HT-29 (cell line): ENCODE measurements at regions not wholly inside any gene's neighbourhood (a gene's known extent, or its start where the extent isn't known, plus 50 kb on each side); places are given as distances from the start of the nearest gene placed in this dataset.
A peak's percentile ranks its signal among the peaks of the same experiment; 100 is the strongest.
"Not testable (repeated sequence)": the region's sequence is repeated elsewhere in the genome, so short reads cannot be mapped to it uniquely, and the experiment has no call there.

Experiments used
- DNase-seq: peaks from one replicate; pipeline ENCODE4 v3.0.0-alpha.2; 2015; ENCODE audit warnings: low spot score

GRCh38 chr6:4655196-4656025 is 120.8 kb upstream of the CDYL start:
- DNase-seq, result no peak

- no peak for DNase-seq
Observed at GRCh38 chr6:4653141-4653540, 123.1 kb upstream of the CDYL start.

- no peak for DNase-seq
Observed at GRCh38 chr6:4651831-4652467, 124.3 kb upstream of the CDYL start.

- DNase-seq, result no peak
Observed at GRCh38 chr6:4649728-4650127, 126.5 kb upstream of the CDYL start.

- DNase-seq, result peak; percentile 68
Observed at GRCh38 chr6:4647414-4648365, 128.5 kb upstream of the CDYL start.

- DNase-seq, result no peak
Observed at GRCh38 chr6:4645713-4646360, 130.4 kb upstream of the CDYL start.

- peak; percentile 41 for DNase-seq
Observed at GRCh38 chr6:4644996-4645395, 131.2 kb upstream of the CDYL start.

GRCh38 chr6:4641461-4641860 is 134.7 kb upstream of the CDYL start:
- DNase-seq, result no peak

- DNase-seq, result no peak
Observed at GRCh38 chr6:4640139-4640538, 136.1 kb upstream of the CDYL start.

GRCh38 chr6:4638641-4639040 is 137.6 kb upstream of the CDYL start:
- no peak for DNase-seq

- no peak for DNase-seq
Observed at GRCh38 chr6:4637691-4638433, 138.3 kb upstream of the CDYL start.

- DNase-seq, result no peak
Observed at GRCh38 chr6:4636881-4637224, 139.4 kb upstream of the CDYL start.

GRCh38 chr6:4636191-4636880 is 139.9 kb upstream of the CDYL start:
- DNase-seq, result no peak

- DNase-seq, result no peak
Observed at GRCh38 chr6:4635666-4636065, 140.5 kb upstream of the CDYL start.

GRCh38 chr6:4632421-4632820 is 143.8 kb upstream of the CDYL start:
- no peak for DNase-seq

- DNase-seq, result not testable (repeated sequence)
Observed at GRCh38 chr6:4629789-4630188, 146.4 kb upstream of the CDYL start.

- no peak for DNase-seq
Observed at GRCh38 chr6:4625557-4625956, 150.6 kb upstream of the CDYL start.

GRCh38 chr6:4624726-4625125 is 151.5 kb upstream of the CDYL start:
- no peak for DNase-seq

GRCh38 chr6:4620284-4621151 is 155.7 kb upstream of the CDYL start:
- DNase-seq, result peak; percentile 48
